ENCODE measurements at regions not wholly inside any gene's neighbourhood (a gene's known extent, or its start where the extent isn't known, plus 50 kb on each side); places are given as distances from the start of the nearest gene placed in this dataset.

DNA sequence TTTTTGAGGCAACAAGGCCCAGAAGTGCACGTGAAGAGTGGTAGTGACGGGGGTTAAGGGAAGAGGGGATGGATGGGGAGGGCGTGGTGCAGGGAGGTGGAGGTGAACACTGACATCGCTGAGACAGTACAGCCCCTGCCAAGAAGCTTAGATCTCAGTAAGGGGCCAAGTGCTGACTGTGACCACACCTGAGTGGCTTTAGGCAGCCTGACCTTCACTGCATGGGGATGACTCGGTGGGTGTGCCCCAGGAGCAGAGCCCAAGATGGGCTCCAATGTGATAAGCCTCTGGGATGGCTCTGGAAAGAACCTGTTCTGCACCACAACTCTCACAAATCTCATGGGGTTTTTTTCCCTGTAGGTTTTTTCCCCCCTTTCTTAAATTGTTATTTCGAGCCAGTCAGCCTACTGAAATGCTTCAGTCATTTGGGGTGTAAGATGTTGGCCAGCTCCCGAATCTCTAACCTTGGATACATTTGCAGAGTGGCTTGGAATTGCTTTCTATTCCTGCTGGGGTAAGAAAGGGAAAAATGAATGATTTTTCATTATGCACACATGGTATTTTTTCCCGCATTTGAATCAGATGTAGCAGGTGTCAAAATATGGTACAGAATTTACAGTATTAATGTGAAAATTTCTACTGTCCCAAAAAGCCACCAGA lies 165.0 kb downstream of the TM9SF2 start:
- TF ChIP-seq, protein P1, sequence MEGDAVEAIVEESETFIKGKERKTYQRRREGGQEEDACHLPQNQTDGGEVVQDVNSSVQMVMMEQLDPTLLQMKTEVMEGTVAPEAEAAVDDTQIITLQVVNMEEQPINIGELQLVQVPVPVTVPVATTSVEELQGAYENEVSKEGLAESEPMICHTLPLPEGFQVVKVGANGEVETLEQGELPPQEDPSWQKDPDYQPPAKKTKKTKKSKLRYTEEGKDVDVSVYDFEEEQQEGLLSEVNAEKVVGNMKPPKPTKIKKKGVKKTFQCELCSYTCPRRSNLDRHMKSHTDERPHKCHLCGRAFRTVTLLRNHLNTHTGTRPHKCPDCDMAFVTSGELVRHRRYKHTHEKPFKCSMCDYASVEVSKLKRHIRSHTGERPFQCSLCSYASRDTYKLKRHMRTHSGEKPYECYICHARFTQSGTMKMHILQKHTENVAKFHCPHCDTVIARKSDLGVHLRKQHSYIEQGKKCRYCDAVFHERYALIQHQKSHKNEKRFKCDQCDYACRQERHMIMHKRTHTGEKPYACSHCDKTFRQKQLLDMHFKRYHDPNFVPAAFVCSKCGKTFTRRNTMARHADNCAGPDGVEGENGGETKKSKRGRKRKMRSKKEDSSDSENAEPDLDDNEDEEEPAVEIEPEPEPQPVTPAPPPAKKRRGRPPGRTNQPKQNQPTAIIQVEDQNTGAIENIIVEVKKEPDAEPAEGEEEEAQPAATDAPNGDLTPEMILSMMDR (IDR thresholded peaks at IDR 0.05; ENCODE audit: poor library complexity) = no peak
- TF ChIP-seq EZH2 (IDR thresholded peaks at IDR 0.05; ENCODE audit: borderline replicate concordance) (no peak), EZH2phosphoT487 (IDR thresholded peaks at IDR 0.05; ENCODE audit: low read depth, severe bottlenecking, unreplicated experiment) (no peak)

Measured in hepatocyte (in vitro differentiated cells).